ENCODE measurements at regions not wholly inside any gene's neighbourhood (a gene's known extent, or its start where the extent isn't known, plus 50 kb on each side); places are given as distances from the start of the nearest gene placed in this dataset.
"Not testable (repeated sequence)": the region's sequence is repeated elsewhere in the genome, so short reads cannot be mapped to it uniquely, and the experiment has no call there.

GRCh38 chrX:50988649-50989048, 78.1 kb downstream of the BMP15 start:
- ATAC-seq (peak; percentile 77), FAIRE-seq (no peak), DNase-seq (ENCODE audit: low read depth, low spot score) (no peak)
- POLR2A ChIA-PET, result interaction anchor here (0.5 kb wide), 1 partner anchor 1164 kb away, joined by 4 read pairs; no protein-coding TSS in a partner anchor
- WGBS (ENCODE audit: insufficient coverage, insufficient replicate concordance, low lambda C conversion rate, missing lambda C conversion rate), result 28% methylated on average over 2 of the region's 2 CpGs
- Histone ChIP-seq H3K4me1 (ENCODE audit: control insufficient read depth, insufficient read depth, low read length) (no peaks in the 10 kb centered on the region), H3K4me3 (no peak overlapping the region), H3K9me3 (replicated peaks; ENCODE audit: control insufficient read depth, insufficient read depth, low read length) (no peaks in the 10 kb centered on the region), H3K4me2 (ENCODE audit: control insufficient read depth, insufficient read depth) (no peak overlapping the region), H3K79me2 (ENCODE audit: control insufficient read depth, insufficient read depth, low read length) (no peaks in the 10 kb centered on the region), H3K36me3 (ENCODE audit: control insufficient read depth in 2 of 2, insufficient read depth in 2 of 2, low read length in 1 of 2) (no peaks in the 10 kb centered on the region), H2AFZ (ENCODE audit: control insufficient read depth, low read depth, low read length) (no peak overlapping the region), H3K9ac (ENCODE audit: control insufficient read depth, insufficient read depth, low read length) (no peak overlapping the region), H4K20me1 (ENCODE audit: control insufficient read depth, insufficient read depth) (no peaks in the 10 kb centered on the region), H3K27me3 (replicated peaks in 1 of 2; ENCODE audit: control insufficient read depth in 2 of 2, insufficient read depth in 2 of 2, low read length in 1 of 2) (no peaks in the 10 kb centered on the region), H3K27ac (ENCODE audit: control insufficient read depth, insufficient read depth) (no peak overlapping the region)
- intact Hi-C loops (cut with micrococcal nuclease; ENCODE audit: unreplicated experiment) (loop anchor here (2.0 kb wide), 2 partner anchors 242 to 298 kb away; no protein-coding TSS in a partner anchor), in situ Hi-C loops (cut with MboI) (no loop called here)
- TF ChIP-seq CTCF (IDR thresholded peaks at IDR 0.05 in 2 of 3, conservative IDR thresholded peaks at IDR 0.05 in 1 of 3; ENCODE audit: control insufficient read depth in 2 of 3, extremely low read depth in 1 of 3, insufficient read depth in 1 of 3, low read depth in 3 of 3, low read length in 3 of 3), result peak; percentile 48 to 61 (median 60); a peak in 5 of 6 replicates
- TF ChIP-seq MEF2A (IDR thresholded peaks at IDR 0.05; ENCODE audit: insufficient read depth, low read depth, low read length), result no peak
- peak; percentile 63 for TF ChIP-seq RAD21 (IDR thresholded peaks at IDR 0.05; ENCODE audit: insufficient read depth, low read depth, low read length)
- peak; percentile 56; the same call in 1 of the 2 replicates for TF ChIP-seq SMC3 (IDR thresholded peaks at IDR 0.05; ENCODE audit: borderline replicate concordance, low read length)
- no TSS peak for BruUV-seq (replicated peaks)
- RAD21 ChIA-PET (ENCODE audit: unreplicated experiment), result interaction anchor here (0.7 to 1.4 kb wide), 4 partner anchors 14 to 241 kb away, joined by 3 to 5 read pairs (median 3); no protein-coding TSS in a partner anchor
- CTCF ChIA-PET, result interaction anchor here (0.7 to 4.8 kb wide), 14 partner anchors 8 to 312 kb away, joined by 3 to 20 read pairs (median 4); no protein-coding TSS in a partner anchor
- SMC1A ChIA-PET (ENCODE audit: uncharacterized antibody, unreplicated experiment), result interaction anchor here (0.9 to 1.2 kb wide), 4 partner anchors 46 to 297 kb away, joined by 3 to 5 read pairs (median 4); no protein-coding TSS in a partner anchor

- SMC1A ChIA-PET (ENCODE audit: uncharacterized antibody, unreplicated experiment), result no interaction called here
- no peak overlapping the region for H3K4me2 ChIP-seq (ENCODE audit: control insufficient read depth, insufficient read depth)
- no peak for TF ChIP-seq SMAD5 (IDR thresholded peaks at IDR 0.05; ENCODE audit: low read depth)
- no peak for TF ChIP-seq PBX3 (IDR thresholded peaks at IDR 0.05; ENCODE audit: insufficient replicate concordance, low read depth, low read length)
- BruUV-seq (replicated peaks), result no TSS peak
- RAD21 ChIA-PET (ENCODE audit: unreplicated experiment), result no interaction called here
- WGBS (ENCODE audit: insufficient coverage, insufficient replicate concordance, low lambda C conversion rate, missing lambda C conversion rate), result 66% methylated on average over 4 of the region's 4 CpGs
- H3K4me3 ChIP-seq, result no peak overlapping the region
- no peaks in the 10 kb centered on the region for H3K9me3 ChIP-seq (replicated peaks; ENCODE audit: control insufficient read depth, insufficient read depth, low read length)
- no peak overlapping the region for H3K9ac ChIP-seq (ENCODE audit: control insufficient read depth, insufficient read depth, low read length)
- no peak for FAIRE-seq
- no peak for ATAC-seq
- POLR2A ChIA-PET, result no interaction called here
- H3K79me2 ChIP-seq (ENCODE audit: control insufficient read depth, insufficient read depth, low read length), result no peaks in the 10 kb centered on the region
- in situ Hi-C loops (cut with MboI), result no loop called here
- DNase-seq (ENCODE audit: low read depth, low spot score), result no peak
- H3K4me1 ChIP-seq (ENCODE audit: control insufficient read depth, insufficient read depth, low read length), result no peaks in the 10 kb centered on the region
- H3K27ac ChIP-seq (ENCODE audit: control insufficient read depth, insufficient read depth), result no peak overlapping the region
- intact Hi-C loops (cut with micrococcal nuclease; ENCODE audit: unreplicated experiment), result no loop called here
- H4K20me1 ChIP-seq (ENCODE audit: control insufficient read depth, insufficient read depth), result no peaks in the 10 kb centered on the region
- CTCF ChIA-PET, result interaction anchor here (1.1 kb wide), 1 partner anchor 8 kb away, joined by 3 read pairs; no protein-coding TSS in a partner anchor
- H3K27me3 ChIP-seq (replicated peaks in 1 of 2; ENCODE audit: control insufficient read depth in 2 of 2, insufficient read depth in 2 of 2, low read length in 1 of 2), result no peaks in the 10 kb centered on the region
- H2AFZ ChIP-seq (ENCODE audit: control insufficient read depth, low read depth, low read length), result no peak overlapping the region
- H3K36me3 ChIP-seq (ENCODE audit: control insufficient read depth in 2 of 2, insufficient read depth in 2 of 2, low read length in 1 of 2), result no peaks in the 10 kb centered on the region
Measured at GRCh38 chrX:50996930-50997329, 86.4 kb downstream of the BMP15 start.

- H3K4me2 ChIP-seq (ENCODE audit: control insufficient read depth, insufficient read depth); DNase-seq (ENCODE audit: low read depth, low spot score); H3K9me3 ChIP-seq (replicated peaks; ENCODE audit: control insufficient read depth, insufficient read depth, low read length); H3K9ac ChIP-seq (ENCODE audit: control insufficient read depth, insufficient read depth, low read length); BruUV-seq (replicated peaks); H3K79me2 ChIP-seq (ENCODE audit: control insufficient read depth, insufficient read depth, low read length); H3K27me3 ChIP-seq (replicated peaks in 1 of 2; ENCODE audit: control insufficient read depth in 2 of 2, insufficient read depth in 2 of 2, low read length in 1 of 2); POLR2A ChIA-PET; H2AFZ ChIP-seq (ENCODE audit: control insufficient read depth, low read depth, low read length); H4K20me1 ChIP-seq (ENCODE audit: control insufficient read depth, insufficient read depth); intact Hi-C loops (cut with micrococcal nuclease; ENCODE audit: unreplicated experiment); H3K27ac ChIP-seq (ENCODE audit: control insufficient read depth, insufficient read depth); ATAC-seq; in situ Hi-C loops (cut with MboI); FAIRE-seq; H3K36me3 ChIP-seq (ENCODE audit: control insufficient read depth in 2 of 2, insufficient read depth in 2 of 2, low read length in 1 of 2); H3K4me3 ChIP-seq; H3K4me1 ChIP-seq (ENCODE audit: control insufficient read depth, insufficient read depth, low read length): not testable (repeated sequence)
- RAD21 ChIA-PET (ENCODE audit: unreplicated experiment), result interaction anchor here (1.2 kb wide), 1 partner anchor 48 kb away, joined by 4 read pairs; no protein-coding TSS in a partner anchor
- CTCF ChIA-PET, result interaction anchor here (0.9 kb wide), 1 partner anchor 48 kb away, joined by 3 read pairs; no protein-coding TSS in a partner anchor
- SMC1A ChIA-PET (ENCODE audit: uncharacterized antibody, unreplicated experiment), result interaction anchor here (0.7 kb wide), 1 partner anchor 161 kb away, joined by 3 read pairs; no protein-coding TSS in a partner anchor
- WGBS (ENCODE audit: insufficient coverage, insufficient replicate concordance, low lambda C conversion rate, missing lambda C conversion rate), result 27% methylated on average over 3 of the region's 4 CpGs
Measured at GRCh38 chrX:51000384-51000783, 89.8 kb downstream of the BMP15 start.

All from GM12878 (cell line).